MCF 10A (cell line): ENCODE measurements at regions not wholly inside any gene's neighbourhood (a gene's known extent, or its start where the extent isn't known, plus 50 kb on each side); places are given as distances from the start of the nearest gene placed in this dataset.

ENCODE experiments used
- BruUV-seq: library from RNA; stranded (reverse); fragments of 400-500 nt; replicated peaks from 2 replicates; lab custom pipeline; 2021; lab: Mats Ljungman, UMichigan
- CTCF ChIA-PET: fragments of 300-600 bp; sonication (Branson Sonifier 250); formaldehyde crosslinking; extraction: SDS; loops from one replicate; lab custom pipeline; 2021; ENCODE audit warnings: antibody characterized with exemption, inconsistent platforms; lab: Yijun Ruan, JAX
- POLR2A ChIA-PET: fragments of 300-600, 350-650 bp; sonication (Branson Sonifier 250); formaldehyde crosslinking; extraction: SDS; loops from one replicate; lab custom pipeline; 2020; ENCODE audit warnings: antibody characterized with exemption, inconsistent platforms; lab: Yijun Ruan, JAX
- DNase-seq: peaks from one replicate; pipeline ENCODE4 v3.0.0-alpha.2; 2018; ENCODE audit not compliant: unreplicated experiment
- H3K27ac Mint-ChIP-seq: one replicate; pipeline ENCODE4 v1.8.0; 2022; ENCODE audit warnings: mild to moderate bottlenecking, low read depth, mixed read lengths; ENCODE audit not compliant: unreplicated experiment
- H3K27me3 Mint-ChIP-seq: one replicate; pipeline ENCODE4 v1.8.0; 2022; ENCODE audit warnings: mixed read lengths; ENCODE audit not compliant: insufficient read depth, unreplicated experiment
- H3K36me3 Mint-ChIP-seq: one replicate; pipeline ENCODE4 v1.8.0; 2022; ENCODE audit warnings: mild to moderate bottlenecking, moderate library complexity, mixed read lengths; ENCODE audit not compliant: insufficient read depth, unreplicated experiment
- H3K4me1 Mint-ChIP-seq: one replicate; pipeline ENCODE4 v1.8.0; 2022; ENCODE audit warnings: mixed read lengths; ENCODE audit not compliant: insufficient read depth, unreplicated experiment
- H3K4me3 Mint-ChIP-seq: one replicate; pipeline ENCODE4 v1.8.0; 2022; ENCODE audit warnings: mild to moderate bottlenecking, moderate library complexity, mixed read lengths; ENCODE audit not compliant: unreplicated experiment
- H3K9me3 Mint-ChIP-seq: one replicate; pipeline ENCODE4 v1.8.0; 2022; ENCODE audit warnings: mixed read lengths; ENCODE audit not compliant: unreplicated experiment
- intact Hi-C: fragments of 100-400 bp; cut with micrococcal nuclease; formaldehyde crosslinking; loops from 2 replicates; pipeline ENCODE4 v1.14.1; 2022
- TF ChIP-seq, protein P1 (sequence below): fragments of 200-600 bp; IDR thresholded peaks from one replicate; pipeline ENCODE4 v1.8.0; 2022; ENCODE audit warnings: antibody characterized with exemption, mild to moderate bottlenecking; ENCODE audit not compliant: unreplicated experiment

- TF ChIP-seq, protein P1, sequence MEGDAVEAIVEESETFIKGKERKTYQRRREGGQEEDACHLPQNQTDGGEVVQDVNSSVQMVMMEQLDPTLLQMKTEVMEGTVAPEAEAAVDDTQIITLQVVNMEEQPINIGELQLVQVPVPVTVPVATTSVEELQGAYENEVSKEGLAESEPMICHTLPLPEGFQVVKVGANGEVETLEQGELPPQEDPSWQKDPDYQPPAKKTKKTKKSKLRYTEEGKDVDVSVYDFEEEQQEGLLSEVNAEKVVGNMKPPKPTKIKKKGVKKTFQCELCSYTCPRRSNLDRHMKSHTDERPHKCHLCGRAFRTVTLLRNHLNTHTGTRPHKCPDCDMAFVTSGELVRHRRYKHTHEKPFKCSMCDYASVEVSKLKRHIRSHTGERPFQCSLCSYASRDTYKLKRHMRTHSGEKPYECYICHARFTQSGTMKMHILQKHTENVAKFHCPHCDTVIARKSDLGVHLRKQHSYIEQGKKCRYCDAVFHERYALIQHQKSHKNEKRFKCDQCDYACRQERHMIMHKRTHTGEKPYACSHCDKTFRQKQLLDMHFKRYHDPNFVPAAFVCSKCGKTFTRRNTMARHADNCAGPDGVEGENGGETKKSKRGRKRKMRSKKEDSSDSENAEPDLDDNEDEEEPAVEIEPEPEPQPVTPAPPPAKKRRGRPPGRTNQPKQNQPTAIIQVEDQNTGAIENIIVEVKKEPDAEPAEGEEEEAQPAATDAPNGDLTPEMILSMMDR: no peak
- Mint-ChIP-seq H3K36me3 (no peaks in the 10 kb centered on the region), H3K27me3 (no peaks in the 10 kb centered on the region), H3K4me3 (no peak overlapping the region), H3K4me1 (peaks cover 25% of the 10 kb centered on the region), H3K27ac (no peak overlapping the region), H3K9me3 (no peaks in the 10 kb centered on the region)
- ChIA-PET POLR2A (no interaction called here), CTCF (interaction anchor here (0.7 to 1.1 kb wide), 2 partner anchors 16 to 79 kb away, joined by 3 to 4 read pairs; no protein-coding TSS in a partner anchor)
- no peak for DNase-seq
- no TSS peak for BruUV-seq
- intact Hi-C loops: no loop called here
Measured at GRCh38 chr12:25725470-25725869, 172.4 kb upstream of the LMNTD1 start.

DNA sequence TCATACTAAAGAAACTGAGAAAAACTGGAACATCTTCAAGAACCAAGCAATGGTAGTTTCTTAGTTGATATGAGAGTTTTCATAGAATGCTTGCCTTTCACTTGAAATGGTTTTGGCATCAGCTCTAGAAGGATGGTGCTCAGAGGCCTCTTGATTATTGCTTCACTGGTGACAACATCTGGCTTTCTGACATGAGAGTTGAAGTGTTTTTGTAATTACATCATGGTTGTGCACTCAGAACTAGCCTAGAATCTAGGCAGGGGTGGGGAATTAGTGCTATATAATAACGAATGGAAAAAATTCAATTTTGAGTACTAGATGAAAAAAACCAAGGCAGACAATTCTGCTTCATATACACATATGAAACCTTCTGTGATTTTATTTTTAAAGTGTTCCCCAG lies 172.8 kb upstream of the LMNTD1 start:
- TF ChIP-seq, protein P1: no peak
- no peak overlapping the region for H3K27ac Mint-ChIP-seq
- POLR2A ChIA-PET: interaction anchor here (1.4 kb wide), 1 partner anchor 8 kb away, joined by 4 read pairs; no protein-coding TSS in a partner anchor
- no peak overlapping the region for H3K4me3 Mint-ChIP-seq
- CTCF ChIA-PET: interaction anchor here (0.7 kb wide), 1 partner anchor 16 kb away, joined by 4 read pairs; no protein-coding TSS in a partner anchor
- peaks cover 25% of the 10 kb centered on the region for H3K4me1 Mint-ChIP-seq
- H3K9me3 Mint-ChIP-seq: no peaks in the 10 kb centered on the region
- intact Hi-C loops: no loop called here
- H3K36me3 Mint-ChIP-seq: no peaks in the 10 kb centered on the region
- BruUV-seq: no TSS peak
- H3K27me3 Mint-ChIP-seq: no peaks in the 10 kb centered on the region
- peak; percentile 39 for DNase-seq

- Mint-ChIP-seq H3K36me3 (no peaks in the 10 kb centered on the region), H3K9me3 (no peaks in the 10 kb centered on the region), H3K4me3 (no peak overlapping the region), H3K4me1 (peaks cover 25% of the 10 kb centered on the region), H3K27me3 (no peaks in the 10 kb centered on the region), H3K27ac (no peak overlapping the region)
- ChIA-PET POLR2A (no interaction called here), CTCF (no interaction called here)
- TF ChIP-seq, protein P1: no peak
- intact Hi-C loops: no loop called here
- no peak for DNase-seq
- no TSS peak for BruUV-seq
Measured at GRCh38 chr12:25728056-25728595, 175.0 kb upstream of the LMNTD1 start.

- ChIA-PET CTCF (no interaction called here), POLR2A (no interaction called here)
- H3K27me3 Mint-ChIP-seq: no peaks in the 10 kb centered on the region
- no peak overlapping the region for H3K27ac Mint-ChIP-seq
- no peak for DNase-seq
- H3K9me3 Mint-ChIP-seq: no peaks in the 10 kb centered on the region
- no peak overlapping the region for H3K4me3 Mint-ChIP-seq
- BruUV-seq: no TSS peak
- TF ChIP-seq, protein P1: no peak
- intact Hi-C loops: no loop called here
- H3K36me3 Mint-ChIP-seq: no peaks in the 10 kb centered on the region
- H3K4me1 Mint-ChIP-seq: peaks cover 5% of the 10 kb centered on the region
Measured at GRCh38 chr12:25730489-25731349, 177.6 kb upstream of the LMNTD1 start.
